GM21390 (cell line): ENCODE measurements at regions not wholly inside any gene's neighbourhood (a gene's known extent, or its start where the extent isn't known, plus 50 kb on each side); places are given as distances from the start of the nearest gene placed in this dataset.

Experiments
- ATAC-seq: cut with Tn5 transposase; IDR thresholded peaks from one replicate; pipeline ENCODE4 v1.9.1; 2021; ENCODE audit not compliant: unreplicated experiment

DNA sequence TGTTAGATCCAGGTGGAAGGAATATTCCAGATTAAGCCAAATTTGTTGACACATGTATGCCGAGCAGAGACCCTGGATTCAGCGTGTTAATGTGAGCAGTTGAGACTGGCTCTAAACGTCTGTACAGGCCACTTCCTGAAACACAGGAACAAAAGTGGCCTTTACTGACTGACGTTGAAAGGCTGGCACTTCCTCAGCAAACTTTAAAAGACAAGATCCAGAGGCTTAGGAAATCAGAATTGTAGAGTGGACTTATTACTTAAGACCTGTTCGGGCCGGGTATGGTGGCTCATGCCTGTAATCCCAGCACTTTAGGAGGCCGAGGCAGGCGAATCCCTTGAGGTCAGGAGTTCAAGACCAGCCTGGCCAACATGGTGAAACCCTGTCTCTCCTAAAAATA, 125.7 kb upstream of the ARID1B start:
- ATAC-seq, result no peak

DNA sequence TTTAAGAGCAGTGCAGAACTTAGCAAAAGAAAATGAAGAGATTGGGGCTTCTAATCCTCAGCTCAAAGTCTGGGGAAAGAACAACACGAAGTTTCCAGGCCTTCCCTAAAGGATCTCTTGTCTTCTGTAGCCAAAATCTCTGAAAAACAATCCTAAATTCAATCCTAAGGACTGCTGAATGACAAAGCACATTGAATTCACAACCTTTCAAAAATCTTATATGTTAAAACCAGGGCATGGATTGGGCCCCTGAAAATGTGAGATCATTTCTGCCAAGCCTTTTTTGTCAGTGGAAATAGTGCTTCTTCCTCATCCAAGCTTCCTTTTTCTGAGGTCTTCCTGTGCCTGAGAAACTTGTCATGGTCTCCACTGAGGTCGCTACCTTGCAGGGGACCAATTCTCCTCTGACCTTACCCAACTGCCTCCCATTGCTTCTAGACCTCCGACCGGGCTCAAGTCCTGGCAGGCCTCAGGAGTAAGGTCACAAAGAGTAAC, 126.2 kb upstream of the ARID1B start:
- no peak for ATAC-seq

DNA sequence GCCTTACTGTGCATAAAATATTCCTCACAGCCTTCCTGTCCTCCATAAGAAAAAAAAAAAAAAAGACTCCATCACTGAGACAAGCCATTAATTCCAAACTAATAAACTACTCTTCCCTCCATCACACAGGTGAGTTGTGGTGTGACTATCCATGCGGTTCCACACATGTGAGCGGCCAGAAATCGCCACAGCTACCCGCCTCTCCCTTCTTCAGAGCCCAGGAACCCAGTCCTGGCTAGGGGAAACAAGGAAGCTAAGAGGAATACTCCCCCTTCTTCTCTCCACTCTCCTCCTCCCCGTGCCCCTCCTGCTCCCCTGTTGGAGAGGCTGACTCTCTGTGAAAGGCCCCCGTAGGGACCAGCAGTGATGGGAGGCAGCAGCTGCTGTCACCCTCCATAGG, 128.6 kb upstream of the ARID1B start:
- ATAC-seq, result no peak

DNA sequence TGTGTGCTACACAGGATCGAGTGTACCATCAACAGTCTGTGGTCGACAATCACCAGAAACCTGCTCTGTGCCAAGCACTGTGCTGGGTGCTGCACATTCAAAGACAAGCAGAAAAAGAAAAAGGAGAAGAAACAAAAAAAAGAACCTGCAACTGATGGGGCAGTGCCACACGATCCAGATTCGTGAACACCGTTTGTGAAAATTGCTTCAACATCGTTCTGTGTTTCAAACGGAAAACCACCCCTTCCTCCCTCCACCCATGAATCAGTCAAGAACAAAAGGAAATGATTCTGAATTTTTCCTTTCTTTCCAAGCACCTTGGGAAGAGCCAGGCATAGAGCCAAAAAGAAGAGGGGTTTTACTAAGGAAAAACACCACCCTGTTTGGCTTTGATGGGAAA, 129.2 kb upstream of the ARID1B start:
- ATAC-seq, result no peak

- no peak for ATAC-seq
Measured at GRCh38 chr6:156647140-156647784, 129.9 kb upstream of the ARID1B start.

GRCh38 chr6:156646496-156646895, 130.7 kb upstream of the ARID1B start:
- no peak for ATAC-seq

DNA sequence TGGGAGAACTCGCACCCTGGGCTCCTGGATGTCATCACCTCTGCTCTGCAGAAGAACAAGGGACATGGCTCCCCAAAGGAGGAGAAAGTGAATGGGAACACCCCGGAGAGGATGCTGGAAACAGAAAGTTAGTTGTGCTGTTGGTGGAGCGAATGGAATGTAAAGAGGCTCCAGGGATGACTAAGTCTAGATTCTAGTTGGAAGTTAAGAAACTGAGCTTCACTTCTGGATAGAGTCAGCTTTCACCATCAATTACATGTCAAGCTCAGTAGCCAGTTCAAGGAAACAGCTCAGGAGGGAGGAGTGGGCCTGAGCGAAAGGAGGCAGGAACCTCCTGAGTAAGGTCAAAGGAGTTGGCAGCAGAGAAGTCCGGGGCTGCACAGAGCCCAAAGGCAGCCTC, 132.1 kb upstream of the ARID1B start:
- ATAC-seq, result no peak

DNA sequence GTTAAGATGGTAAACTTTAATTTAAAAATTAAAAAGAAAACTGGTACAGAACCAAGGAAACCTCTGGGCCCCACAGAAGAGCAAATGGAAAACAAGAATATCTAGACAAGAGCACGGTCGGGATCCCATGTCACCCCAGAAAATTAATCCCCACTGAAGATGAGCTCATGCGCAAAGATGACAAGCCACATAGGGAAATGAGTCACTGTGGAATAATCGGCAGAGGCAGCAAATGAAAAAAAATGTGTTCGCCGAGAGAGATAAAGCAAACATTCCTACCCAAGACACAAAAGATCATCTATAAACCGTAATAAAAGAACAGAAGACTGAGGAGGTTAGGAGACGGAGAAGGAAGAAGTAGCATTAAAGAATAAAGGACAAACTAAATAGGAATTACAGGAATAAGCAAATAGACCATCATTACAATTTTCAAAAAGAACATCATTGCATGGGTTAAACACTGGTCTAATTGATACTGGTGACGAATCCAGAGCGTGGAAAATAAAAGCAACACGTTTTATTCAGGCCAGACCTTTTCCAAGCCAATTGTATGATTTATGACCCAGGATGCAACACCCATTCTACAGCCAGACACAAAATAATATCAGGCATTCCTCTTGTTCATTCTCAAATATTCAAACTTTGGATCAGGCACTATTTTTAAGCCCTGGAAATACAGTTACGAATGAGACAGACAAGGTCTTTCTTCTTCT, 138.0 kb upstream of the ARID1B start:
- ATAC-seq, result no peak

GRCh38 chr6:156638581-156638980, 138.6 kb upstream of the ARID1B start:
- ATAC-seq, result no peak

GRCh38 chr6:156634951-156635371, 142.2 kb upstream of the ARID1B start:
- ATAC-seq, result no peak

- ATAC-seq, result no peak
Measured at GRCh38 chr6:156634048-156634447, 143.1 kb upstream of the ARID1B start.

GRCh38 chr6:156633291-156633690, 143.9 kb upstream of the ARID1B start:
- no peak for ATAC-seq

- no peak for ATAC-seq
Measured at GRCh38 chr6:156630613-156631302, 146.4 kb upstream of the ARID1B start.

DNA sequence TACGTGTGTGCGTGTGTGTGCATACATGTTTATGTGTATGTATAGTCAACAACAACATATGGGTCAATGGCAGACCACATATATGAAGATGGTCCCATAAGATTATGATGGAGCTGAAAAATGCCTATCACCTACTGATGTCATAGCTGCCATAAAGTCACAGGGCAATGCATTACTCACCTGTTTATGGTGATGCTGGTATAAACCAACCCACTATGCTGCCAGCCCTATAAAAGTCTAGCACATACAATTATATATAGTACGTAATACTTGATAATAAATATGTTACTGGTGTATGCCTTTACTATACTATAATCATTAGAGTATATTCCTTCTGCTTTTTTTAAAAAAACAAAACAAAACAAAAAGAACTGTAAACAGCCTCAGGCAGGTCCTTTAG, 148.4 kb upstream of the ARID1B start:
- ATAC-seq, result no peak

- no peak for ATAC-seq
Measured at GRCh38 chr6:156627524-156627923, 149.7 kb upstream of the ARID1B start.

DNA sequence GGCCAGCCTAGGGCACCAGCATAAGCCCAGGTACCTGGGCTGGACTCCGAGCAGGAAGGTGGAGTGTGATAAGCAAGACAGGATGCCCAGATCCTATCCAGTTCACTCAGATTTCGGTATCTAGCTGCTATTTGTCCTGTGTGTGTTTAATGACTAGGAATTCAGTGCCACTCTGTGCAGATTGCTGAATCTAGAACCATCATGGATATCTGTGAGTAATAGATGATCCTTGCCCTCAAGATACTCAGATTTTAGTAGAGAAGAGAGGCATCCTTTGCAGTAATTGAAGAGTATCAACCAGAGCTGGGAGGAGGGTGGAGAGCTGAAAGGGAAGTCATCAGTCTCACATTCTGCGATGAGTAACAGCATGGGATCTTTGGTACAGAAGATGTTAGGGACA, 155.0 kb upstream of the ARID1B start:
- no peak for ATAC-seq

DNA sequence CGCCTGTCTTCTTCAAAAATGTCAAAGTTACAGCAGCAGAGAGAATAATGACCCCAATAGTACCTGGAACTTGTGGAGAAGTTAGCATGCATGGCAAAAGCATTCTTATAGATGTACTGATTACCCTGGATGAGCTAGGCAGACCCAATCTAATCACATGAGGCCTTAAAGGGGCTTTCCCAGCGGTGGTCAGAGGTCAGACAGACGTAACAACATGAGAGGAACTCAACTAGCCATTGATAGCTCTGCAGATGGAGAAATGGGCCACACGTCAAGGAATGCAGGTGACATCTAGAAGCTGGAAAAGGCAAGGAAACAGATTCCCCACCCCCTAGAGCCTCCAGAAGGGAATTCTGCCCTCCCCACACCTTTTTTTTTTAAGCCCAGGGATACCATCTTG, 156.8 kb upstream of the ARID1B start:
- ATAC-seq, result no peak

- ATAC-seq, result no peak
Measured at GRCh38 chr6:156618600-156619205, 158.5 kb upstream of the ARID1B start.

GRCh38 chr6:156617941-156618340, 159.2 kb upstream of the ARID1B start:
- ATAC-seq, result no peak

DNA sequence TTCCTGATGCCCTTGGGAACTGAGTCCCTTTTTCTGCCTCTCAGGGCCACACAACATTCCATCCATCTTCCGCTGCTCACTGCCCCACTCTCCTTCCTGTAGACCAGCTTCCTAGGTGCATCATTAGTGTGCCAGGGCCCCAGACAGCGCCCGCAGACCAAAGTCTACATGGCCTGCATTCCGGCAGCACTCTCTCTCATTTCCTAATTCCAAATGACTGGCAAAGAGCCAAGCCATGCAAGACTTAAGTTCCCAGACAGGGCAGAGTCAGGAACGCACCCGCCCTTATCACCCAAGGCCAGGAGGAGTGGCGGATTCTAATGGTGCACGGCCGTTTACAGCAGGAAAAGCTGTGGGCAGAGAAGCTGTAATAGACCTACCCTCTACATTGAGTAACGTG, 159.8 kb upstream of the ARID1B start:
- no peak for ATAC-seq

DNA sequence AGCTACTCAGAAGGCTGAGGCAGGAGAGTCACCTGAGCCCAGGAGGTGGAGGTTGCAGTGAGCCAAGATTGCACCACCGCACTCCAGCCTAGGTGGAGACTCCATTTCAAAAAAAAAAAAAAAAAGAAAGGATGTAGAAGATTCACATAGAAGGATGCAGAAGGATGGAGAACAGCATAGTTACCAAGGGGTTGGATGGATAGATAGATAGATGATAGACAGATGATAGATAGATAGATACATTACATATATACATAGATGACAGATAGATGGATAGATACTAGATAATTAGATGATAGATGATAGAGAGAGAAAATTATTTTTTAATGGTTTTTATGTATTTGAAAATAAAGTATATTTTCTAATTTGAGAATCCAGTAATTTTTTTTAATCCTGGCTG, 160.7 kb upstream of the ARID1B start:
- no peak for ATAC-seq

- ATAC-seq, result no peak
Measured at GRCh38 chr6:156613996-156614395, 163.2 kb upstream of the ARID1B start.
